ENCODE measurements at regions not wholly inside any gene's neighbourhood (a gene's known extent, or its start where the extent isn't known, plus 50 kb on each side); places are given as distances from the start of the nearest gene placed in this dataset.
"Not testable (repeated sequence)": the region's sequence is repeated elsewhere in the genome, so short reads cannot be mapped to it uniquely, and the experiment has no call there.

DNA sequence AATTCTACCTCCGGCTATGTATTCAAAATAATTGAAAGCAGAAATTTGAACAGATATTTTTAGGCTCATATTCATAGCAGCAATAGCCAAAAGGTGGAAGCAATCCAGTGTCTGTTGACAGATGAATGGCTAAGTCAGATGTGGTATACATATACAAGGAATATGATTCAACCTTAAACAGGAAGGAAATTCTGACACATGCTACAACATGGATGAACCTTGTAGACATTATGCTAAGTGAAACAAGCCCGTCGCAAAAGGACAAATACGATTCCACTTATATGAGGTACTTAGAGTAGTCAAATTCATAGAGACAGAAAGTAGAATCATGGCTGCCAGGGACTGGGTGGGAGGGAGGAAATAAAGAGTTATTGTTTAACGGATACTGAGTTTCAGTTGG lies 331.6 kb downstream of the PCNX1 start:
- Mint-ChIP-seq H3K9me3 (no peaks in the 10 kb centered on the region), H3K27me3 (ENCODE audit: low read depth in 3 of 3) (peaks cover 0 to 5% (median 1%) of the 10 kb centered on the region in 3 donors), H3K4me3 (no peak overlapping the region), H3K27ac (no peak overlapping the region), H3K4me1 (peaks cover 0 to 1% of the 10 kb centered on the region in 2 donors), H3K36me3 (no peaks in the 10 kb centered on the region)
- DNase-seq: no peak

DNA sequence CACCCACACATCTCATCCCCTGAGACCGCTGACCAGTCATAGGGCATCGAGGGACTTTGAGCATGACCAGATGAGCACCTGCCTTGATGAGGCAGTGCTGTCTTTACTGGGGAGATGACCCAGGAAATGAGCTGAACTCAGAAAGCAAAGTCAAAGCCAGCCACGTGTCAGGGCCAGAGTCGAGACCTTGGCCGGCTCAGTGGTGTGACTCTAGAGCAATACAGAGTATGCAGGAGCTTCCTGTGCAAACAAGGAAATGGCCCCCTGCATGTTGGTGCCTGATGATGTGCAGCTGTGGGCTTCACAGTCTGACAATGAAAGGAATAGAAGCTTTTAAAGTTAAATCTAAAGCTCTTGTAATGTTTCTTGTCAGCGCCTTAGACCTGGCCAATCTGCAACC lies 332.9 kb downstream of the PCNX1 start:
- DNase-seq: no peak
- peak overlapping the region in 2 of 6 donors; percentile 10 to 30 for H3K27ac Mint-ChIP-seq
- H3K9me3 Mint-ChIP-seq: no peaks in the 10 kb centered on the region
- no peak overlapping the region for H3K4me3 Mint-ChIP-seq
- H3K36me3 Mint-ChIP-seq: no peaks in the 10 kb centered on the region
- H3K27me3 Mint-ChIP-seq (ENCODE audit: low read depth in 3 of 3): peaks cover 0 to 5% (median 3%) of the 10 kb centered on the region in 3 donors
- peaks cover 1 to 5% of the 10 kb centered on the region in 2 donors for H3K4me1 Mint-ChIP-seq

DNA sequence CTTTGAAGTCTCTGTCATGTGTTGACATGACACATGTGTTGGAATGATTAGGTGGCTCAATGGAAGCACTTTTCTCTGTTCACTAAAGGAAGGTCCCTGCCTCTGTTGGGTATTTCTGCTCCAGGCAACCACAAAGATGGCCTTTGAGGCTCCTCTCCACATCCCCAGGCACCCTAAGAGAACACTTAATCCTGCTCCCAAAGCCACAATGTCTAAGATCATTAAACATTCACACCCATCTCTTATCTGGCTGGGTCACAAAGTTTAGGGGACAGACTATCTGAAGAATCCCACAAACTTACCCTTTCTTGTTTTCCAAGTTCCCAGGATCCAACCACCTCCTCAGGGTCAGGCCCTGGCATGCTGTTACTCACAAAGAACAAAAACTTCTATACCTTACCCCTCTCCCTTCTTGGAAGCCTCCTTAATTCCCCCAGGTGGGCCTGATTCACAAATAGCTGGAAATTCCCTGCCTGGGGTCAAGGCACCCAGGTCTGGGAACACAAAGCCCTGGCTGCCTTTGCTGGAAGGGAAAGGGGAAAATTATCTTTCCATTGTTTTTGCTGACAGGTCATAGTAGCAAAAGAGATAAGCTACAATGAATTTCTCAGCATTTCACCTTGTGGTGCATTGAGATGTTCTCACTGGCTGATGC lies 333.7 kb downstream of the PCNX1 start:
- Mint-ChIP-seq H3K27ac (peak overlapping the region in 1 of 6 donors; percentile 8), H3K36me3 (no peaks in the 10 kb centered on the region), H3K27me3 (ENCODE audit: low read depth in 3 of 3) (peaks cover 0 to 5% (median 3%) of the 10 kb centered on the region in 3 donors), H3K4me3 (no peak overlapping the region), H3K4me1 (peaks cover 7 to 13% of the 10 kb centered on the region in 2 donors), H3K9me3 (no peaks in the 10 kb centered on the region)
- no peak for DNase-seq

DNA sequence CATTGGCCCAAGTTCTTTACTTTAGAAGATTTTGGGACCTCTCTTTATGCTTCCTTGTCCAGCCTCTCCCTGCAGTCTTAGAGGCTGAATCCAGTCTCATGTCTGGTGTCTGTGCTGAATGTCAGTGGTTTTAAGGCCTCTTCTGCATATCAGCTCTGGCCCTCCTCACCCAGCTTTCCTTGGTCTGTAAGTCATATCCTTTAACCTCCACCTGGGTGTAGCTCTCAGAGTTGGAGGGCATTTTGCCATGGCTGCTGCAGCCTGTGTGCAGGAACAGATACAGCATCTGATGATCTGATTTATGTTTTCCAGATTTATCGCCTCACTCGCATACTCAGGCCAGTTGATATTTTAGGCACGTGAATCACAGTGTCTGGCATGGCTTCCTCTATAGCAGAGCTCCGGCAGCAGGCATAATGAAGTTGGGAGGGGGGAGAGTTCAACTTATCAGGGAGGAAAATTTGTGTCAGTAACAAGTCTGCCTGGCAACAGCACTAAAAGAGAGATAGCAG lies 335.0 kb downstream of the PCNX1 start:
- peaks cover 19 to 26% of the 10 kb centered on the region in 2 donors for H3K4me1 Mint-ChIP-seq
- no peak for DNase-seq
- peaks cover 0 to 5% (median 2%) of the 10 kb centered on the region in 3 donors for H3K27me3 Mint-ChIP-seq (ENCODE audit: low read depth in 3 of 3)
- no peak overlapping the region for H3K4me3 Mint-ChIP-seq
- H3K36me3 Mint-ChIP-seq: peaks cover 0 to 3% (median 3%) of the 10 kb centered on the region in 3 donors
- peaks cover 0 to 5% (median 0%) of the 10 kb centered on the region in 6 donors for H3K9me3 Mint-ChIP-seq
- peak overlapping the region in 1 of 6 donors; percentile 13 for H3K27ac Mint-ChIP-seq

DNA sequence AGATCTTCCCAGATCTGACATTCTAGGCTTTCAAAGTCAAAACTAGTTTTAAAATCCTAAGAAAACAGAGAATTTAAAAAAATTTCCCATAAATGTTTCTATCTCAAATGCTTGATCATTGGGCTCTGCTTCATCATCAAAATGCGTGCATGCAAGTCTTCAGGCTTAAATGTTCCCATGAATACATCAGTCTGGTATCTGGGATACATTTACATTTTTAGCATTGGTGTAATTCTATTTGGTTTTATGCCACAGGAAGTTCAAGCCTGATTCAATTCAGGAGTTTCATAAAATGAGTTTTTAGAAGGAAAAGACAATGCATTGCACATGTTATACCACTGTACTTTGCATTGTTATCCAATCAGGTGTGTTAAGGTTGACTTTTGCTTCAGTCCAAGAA lies 336.4 kb downstream of the PCNX1 start:
- DNase-seq: no peak
- Mint-ChIP-seq H3K36me3 (peaks cover 0 to 9% (median 7%) of the 10 kb centered on the region in 3 donors), H3K4me3 (no peak overlapping the region), H3K4me1 (peaks cover 24 to 33% of the 10 kb centered on the region in 2 donors), H3K27me3 (ENCODE audit: low read depth in 3 of 3) (peaks cover 0 to 3% (median 2%) of the 10 kb centered on the region in 3 donors), H3K27ac (no peak overlapping the region), H3K9me3 (peaks cover 0 to 5% (median 0%) of the 10 kb centered on the region in 6 donors)

DNA sequence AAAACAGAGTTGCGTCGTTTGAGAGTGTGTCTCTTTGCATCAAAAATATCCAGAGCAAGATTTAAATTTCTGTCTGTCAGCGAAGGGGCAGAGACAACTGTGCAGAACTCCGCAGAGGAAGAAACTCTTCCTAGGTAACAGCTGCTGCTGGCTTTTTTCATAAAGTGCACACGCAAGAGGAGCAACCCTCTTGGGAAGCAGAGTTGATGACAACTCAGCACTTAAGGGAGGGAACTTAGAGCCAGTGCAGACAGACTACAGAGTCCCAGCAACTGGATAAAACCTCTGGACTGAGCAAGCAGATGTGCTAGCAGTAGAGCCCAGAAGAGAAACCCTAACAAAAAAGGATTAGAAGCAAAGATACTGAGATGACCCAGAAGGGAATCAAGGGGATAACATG lies 337.1 kb downstream of the PCNX1 start:
- Mint-ChIP-seq H3K36me3 (peaks cover 0 to 9% (median 8%) of the 10 kb centered on the region in 3 donors), H3K4me3 (no peak overlapping the region), H3K27me3 (ENCODE audit: low read depth in 3 of 3) (peaks cover 0 to 3% (median 2%) of the 10 kb centered on the region in 3 donors), H3K4me1 (peaks cover 24 to 33% of the 10 kb centered on the region in 2 donors), H3K9me3 (peaks cover 0 to 5% (median 0%) of the 10 kb centered on the region in 6 donors), H3K27ac (no peak overlapping the region)
- no peak for DNase-seq

DNA sequence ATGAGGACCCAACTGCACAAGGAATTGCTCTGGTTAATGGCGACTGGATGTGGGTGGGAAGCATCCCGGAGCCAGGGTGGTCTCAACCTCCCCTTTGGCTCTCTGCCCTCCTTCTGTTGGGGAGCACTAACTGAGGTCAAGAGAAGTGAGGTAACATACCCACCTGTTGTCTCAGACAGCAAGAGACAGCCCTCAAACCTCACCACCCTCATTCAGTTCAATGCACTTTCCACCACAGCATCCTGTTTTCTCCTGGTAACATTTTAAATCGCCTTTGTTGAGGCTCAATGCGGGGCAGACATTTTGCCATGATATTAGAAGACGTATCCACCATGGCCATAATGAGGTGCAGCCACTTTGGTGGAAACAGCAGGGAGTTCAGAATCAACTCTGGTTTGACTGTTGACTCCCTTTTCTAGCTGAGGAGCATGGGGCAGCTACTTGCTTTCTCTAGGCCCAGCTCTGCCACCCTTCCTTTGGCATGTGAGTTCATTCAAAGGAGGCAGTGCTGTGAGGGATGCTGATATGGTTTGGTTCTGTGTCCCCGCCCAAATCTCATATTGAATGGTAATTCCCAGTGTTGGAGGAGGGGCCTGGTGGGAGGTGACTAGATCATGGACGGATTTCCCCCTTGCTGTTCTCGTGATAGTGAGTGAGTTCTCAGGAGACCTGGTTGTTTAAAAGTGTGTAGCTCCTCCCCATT lies 338.6 kb downstream of the PCNX1 start:
- Mint-ChIP-seq H3K4me3 (peak overlapping the region in 4 of 5 donors; percentile 27 to 48 (median 42)), H3K9me3 (peaks cover 0 to 5% (median 0%) of the 10 kb centered on the region in 6 donors), H3K27me3 (ENCODE audit: low read depth in 3 of 3) (peaks cover 0 to 4% (median 3%) of the 10 kb centered on the region in 3 donors), H3K4me1 (peaks cover 26 to 43% of the 10 kb centered on the region in 2 donors), H3K36me3 (peaks cover 0 to 9% (median 8%) of the 10 kb centered on the region in 3 donors), H3K27ac (peak overlapping the region in 4 of 6 donors; percentile 5 to 68 (median 10))
- no peak for DNase-seq

DNA sequence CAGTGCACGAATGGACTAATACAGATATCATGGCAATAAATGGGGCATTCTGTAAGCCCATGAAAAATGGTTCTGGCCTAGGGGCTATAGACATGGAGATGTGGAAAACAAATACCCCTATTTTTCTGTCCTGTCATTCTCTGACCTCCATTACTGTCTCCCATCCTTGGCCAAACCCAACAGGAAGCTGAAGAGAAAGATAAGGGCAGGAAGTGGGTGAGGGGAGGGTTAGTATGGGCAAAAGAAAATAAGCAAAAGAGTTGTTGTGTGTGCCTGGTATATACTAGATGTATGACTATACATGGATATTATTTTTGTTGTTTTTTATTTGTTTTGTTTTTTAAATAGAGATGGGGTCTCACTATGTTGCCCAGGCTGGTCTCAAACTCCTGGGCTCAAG lies 339.3 kb downstream of the PCNX1 start:
- H3K9me3 Mint-ChIP-seq: peaks cover 0 to 5% (median 0%) of the 10 kb centered on the region in 6 donors
- peak overlapping the region in 2 of 6 donors; percentile 6 to 68 for H3K27ac Mint-ChIP-seq
- H3K27me3 Mint-ChIP-seq (ENCODE audit: low read depth in 3 of 3): peaks cover 0 to 4% (median 3%) of the 10 kb centered on the region in 3 donors
- peak overlapping the region in 4 of 5 donors; percentile 15 to 48 (median 36) for H3K4me3 Mint-ChIP-seq
- H3K36me3 Mint-ChIP-seq: peaks cover 0 to 9% (median 8%) of the 10 kb centered on the region in 3 donors
- DNase-seq: no peak
- peaks cover 29 to 46% of the 10 kb centered on the region in 2 donors for H3K4me1 Mint-ChIP-seq

DNA sequence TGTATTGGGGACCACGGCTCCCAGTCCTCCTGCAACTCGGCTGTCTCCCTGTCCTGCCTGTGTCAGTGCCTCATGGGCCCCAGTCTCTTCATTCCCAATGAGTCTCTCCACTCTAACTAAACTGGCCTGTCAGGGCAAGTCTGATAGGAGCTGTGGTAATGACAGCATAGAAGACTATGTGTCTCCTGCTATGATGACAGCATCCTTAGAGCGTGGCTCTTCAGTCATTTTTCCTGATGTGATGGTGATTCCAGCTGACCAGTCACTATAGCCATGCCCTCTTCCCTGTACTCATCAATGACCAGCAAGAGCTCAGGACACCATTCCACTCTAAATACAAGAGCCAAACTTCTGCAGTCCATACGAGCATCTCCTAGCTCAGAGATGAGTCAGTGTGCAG lies 339.8 kb downstream of the PCNX1 start:
- peak overlapping the region in 3 of 5 donors; percentile 10 to 59 (median 58) for H3K4me3 Mint-ChIP-seq
- H3K9me3 Mint-ChIP-seq: peaks cover 0 to 5% (median 0%) of the 10 kb centered on the region in 6 donors
- peak overlapping the region; percentile 6 to 54 (median 42) for H3K27ac Mint-ChIP-seq
- DNase-seq: no peak
- H3K27me3 Mint-ChIP-seq (ENCODE audit: low read depth in 3 of 3): peaks cover 0 to 4% (median 3%) of the 10 kb centered on the region in 3 donors
- H3K4me1 Mint-ChIP-seq: peaks cover 29 to 46% of the 10 kb centered on the region in 2 donors
- H3K36me3 Mint-ChIP-seq: peaks cover 0 to 9% (median 8%) of the 10 kb centered on the region in 3 donors

DNA sequence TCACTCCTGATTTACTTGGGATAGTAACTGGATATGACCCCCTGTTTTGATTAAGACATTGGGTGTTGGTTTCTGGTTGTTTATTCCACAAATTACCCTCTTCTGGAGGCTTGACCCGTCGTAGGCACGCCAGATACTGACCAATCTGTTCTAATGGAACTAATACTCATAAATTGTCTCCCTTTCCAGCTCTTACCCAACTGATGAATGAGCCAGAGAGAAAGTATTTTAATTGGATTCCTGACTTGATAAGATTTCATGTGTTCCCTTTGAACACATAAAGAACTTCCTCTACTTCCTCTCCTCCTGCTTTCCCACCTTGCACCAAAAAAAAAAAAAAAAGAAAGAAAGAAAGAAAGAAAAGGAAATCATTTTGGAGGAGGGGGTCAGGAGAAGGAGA lies 340.9 kb downstream of the PCNX1 start:
- Mint-ChIP-seq H3K9me3 (peaks cover 0 to 5% (median 0%) of the 10 kb centered on the region in 6 donors), H3K4me3 (no peak overlapping the region), H3K27ac (no peak overlapping the region), H3K4me1 (peaks cover 29 to 46% of the 10 kb centered on the region in 2 donors), H3K36me3 (peaks cover 0 to 9% (median 8%) of the 10 kb centered on the region in 3 donors), H3K27me3 (ENCODE audit: low read depth in 3 of 3) (peaks cover 0 to 6% (median 0%) of the 10 kb centered on the region in 3 donors)
- DNase-seq: no peak

DNA sequence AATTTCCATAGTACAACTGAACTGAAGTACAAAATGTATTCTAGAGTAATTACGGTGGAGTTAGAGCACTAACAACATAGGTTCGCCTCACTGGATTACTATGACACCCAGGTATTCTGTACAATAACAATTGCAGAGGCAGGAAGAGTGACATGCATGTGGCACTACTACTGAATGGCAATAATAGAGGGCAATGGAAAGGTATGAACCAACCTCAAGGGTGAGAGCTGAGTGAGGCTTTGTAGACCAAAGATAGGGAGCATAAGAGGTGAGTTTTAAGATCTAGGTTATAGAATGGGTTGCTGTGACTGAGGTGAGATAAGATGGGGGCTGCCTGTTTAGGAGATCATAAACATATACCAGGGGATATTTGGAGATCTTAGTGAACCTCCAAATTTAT lies 343.1 kb downstream of the PCNX1 start:
- Mint-ChIP-seq H3K36me3 (peaks cover 0 to 9% (median 8%) of the 10 kb centered on the region in 3 donors), H3K9me3 (peaks cover 0 to 5% (median 0%) of the 10 kb centered on the region in 6 donors), H3K27ac (peak overlapping the region in 1 of 6 donors; percentile 6), H3K4me3 (no peak overlapping the region), H3K27me3 (ENCODE audit: low read depth in 3 of 3) (peaks cover 0 to 4% (median 0%) of the 10 kb centered on the region in 3 donors), H3K4me1 (peaks cover 29 to 40% of the 10 kb centered on the region in 2 donors)
- DNase-seq: no peak

DNA sequence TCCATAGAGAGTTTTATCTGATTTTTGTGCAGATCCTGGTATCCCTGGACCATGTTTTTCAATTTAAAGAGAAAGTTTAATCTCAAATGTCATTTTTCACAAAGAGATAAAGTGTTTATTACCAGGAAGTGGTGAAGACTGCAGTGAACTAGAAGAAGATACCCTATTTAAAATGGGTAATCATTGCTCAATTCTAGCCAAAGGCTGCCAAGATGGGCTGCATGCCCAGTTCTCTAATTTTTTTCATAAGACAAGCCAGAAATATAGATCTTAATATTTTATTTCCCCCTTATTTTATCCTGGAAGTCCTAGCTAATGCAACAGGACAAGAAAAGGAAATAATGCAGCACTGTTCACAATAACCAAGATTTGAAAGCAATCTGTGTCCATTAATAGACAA lies 343.5 kb downstream of the PCNX1 start:
- no peak for DNase-seq
- H3K27me3 Mint-ChIP-seq (ENCODE audit: low read depth in 3 of 3): peaks cover 0 to 4% (median 0%) of the 10 kb centered on the region in 3 donors
- H3K27ac Mint-ChIP-seq: peak overlapping the region in 1 of 6 donors; percentile 4
- H3K9me3 Mint-ChIP-seq: peaks cover 0 to 5% (median 0%) of the 10 kb centered on the region in 6 donors
- H3K4me1 Mint-ChIP-seq: peaks cover 26 to 35% of the 10 kb centered on the region in 2 donors
- H3K4me3 Mint-ChIP-seq: no peak overlapping the region
- H3K36me3 Mint-ChIP-seq: peaks cover under 1 to 9% (median 9%) of the 10 kb centered on the region in 3 donors

DNA sequence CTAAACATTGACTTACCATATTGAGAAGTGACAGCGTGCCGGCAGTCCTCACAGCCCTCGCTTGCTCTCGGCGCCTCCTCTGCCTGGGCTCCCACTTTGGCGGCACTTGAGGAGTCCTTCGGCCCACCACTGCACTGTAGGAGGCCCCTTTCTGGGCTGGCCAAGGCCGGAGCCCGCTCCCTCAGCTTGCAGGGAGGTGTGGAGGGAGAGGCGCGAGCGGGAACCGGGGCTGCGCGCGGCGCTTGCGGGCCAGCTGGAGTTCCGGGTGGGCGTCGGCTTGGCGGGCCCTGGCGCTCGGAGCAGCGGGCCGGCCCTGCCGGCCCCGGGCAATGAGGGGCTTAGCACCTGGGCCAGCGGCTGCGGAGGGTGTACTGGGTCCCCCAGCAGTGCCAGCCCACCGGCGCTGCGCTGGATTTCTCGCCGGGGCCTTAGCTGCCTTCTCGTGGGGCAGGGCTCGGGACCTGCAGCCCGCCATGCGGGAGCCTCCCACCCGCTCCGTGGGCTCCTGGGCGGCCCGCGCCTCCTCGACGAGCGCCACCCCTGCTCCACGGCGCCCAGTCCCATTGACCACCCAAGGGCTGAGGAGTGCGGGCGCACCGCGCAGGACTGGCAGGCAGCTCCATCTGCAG lies 346.9 kb downstream of the PCNX1 start:
- H3K27me3 Mint-ChIP-seq (ENCODE audit: low read depth in 3 of 3); DNase-seq; H3K36me3 Mint-ChIP-seq: not testable (repeated sequence)
- peak overlapping the region in 4 of 6 donors; percentile 21 to 48 (median 34) for H3K27ac Mint-ChIP-seq
- H3K4me1 Mint-ChIP-seq: peaks cover 7 to 13% of the 10 kb centered on the region in 2 donors
- H3K4me3 Mint-ChIP-seq: peak overlapping the region; percentile 5 to 80 (median 73)
- H3K9me3 Mint-ChIP-seq: peaks cover 6 to 19% (median 14%) of the 10 kb centered on the region in 6 donors
